ENCODE measurements at regions not wholly inside any gene's neighbourhood (a gene's known extent, or its start where the extent isn't known, plus 50 kb on each side); places are given as distances from the start of the nearest gene placed in this dataset.

DNA sequence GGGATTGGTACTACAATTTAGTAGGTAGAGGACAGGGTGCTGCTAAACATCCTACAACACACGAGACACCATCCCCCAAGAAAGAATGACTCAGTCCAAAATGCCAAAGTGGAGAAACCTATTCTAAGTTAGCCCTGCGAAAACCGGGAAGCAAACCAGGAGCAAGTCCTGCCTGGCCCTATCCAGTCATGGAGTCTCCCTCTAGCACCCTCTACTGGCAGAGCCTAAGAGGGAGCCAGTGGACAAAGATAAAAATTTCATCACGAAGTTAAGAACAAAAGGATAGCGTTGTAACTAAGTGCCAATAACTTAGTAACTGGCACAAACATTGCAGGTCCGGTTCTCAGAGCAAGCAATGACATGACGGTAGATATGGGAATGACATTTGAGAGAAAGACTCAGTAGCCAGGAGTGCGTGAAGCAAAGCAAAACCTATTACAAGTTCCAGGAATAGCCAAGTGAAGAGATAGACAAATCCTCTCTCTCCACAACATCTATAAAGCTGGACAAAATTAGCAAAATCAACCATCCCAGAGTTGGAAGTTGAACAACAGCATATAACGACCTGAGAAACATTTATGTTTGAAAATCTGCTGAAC, 383.5 kb downstream of the OMA1 start:
- intact Hi-C loops (cut with DNase I): loop anchor here in 6 of 10 donors (2.0 to 10.0 kb wide), 6 partner anchors 382 to 1331 kb away; partner anchors contain the start of genes DAB1 (in 2 of the 6) and OMA1 (in 1 of the 6)
- DNase-seq: peak in 4 of 5 donors; percentile 64 to 77 (median 64)
- no peak for TF ChIP-seq POLR2A (IDR thresholded peaks at IDR 0.05)
- TF ChIP-seq, protein P1, sequence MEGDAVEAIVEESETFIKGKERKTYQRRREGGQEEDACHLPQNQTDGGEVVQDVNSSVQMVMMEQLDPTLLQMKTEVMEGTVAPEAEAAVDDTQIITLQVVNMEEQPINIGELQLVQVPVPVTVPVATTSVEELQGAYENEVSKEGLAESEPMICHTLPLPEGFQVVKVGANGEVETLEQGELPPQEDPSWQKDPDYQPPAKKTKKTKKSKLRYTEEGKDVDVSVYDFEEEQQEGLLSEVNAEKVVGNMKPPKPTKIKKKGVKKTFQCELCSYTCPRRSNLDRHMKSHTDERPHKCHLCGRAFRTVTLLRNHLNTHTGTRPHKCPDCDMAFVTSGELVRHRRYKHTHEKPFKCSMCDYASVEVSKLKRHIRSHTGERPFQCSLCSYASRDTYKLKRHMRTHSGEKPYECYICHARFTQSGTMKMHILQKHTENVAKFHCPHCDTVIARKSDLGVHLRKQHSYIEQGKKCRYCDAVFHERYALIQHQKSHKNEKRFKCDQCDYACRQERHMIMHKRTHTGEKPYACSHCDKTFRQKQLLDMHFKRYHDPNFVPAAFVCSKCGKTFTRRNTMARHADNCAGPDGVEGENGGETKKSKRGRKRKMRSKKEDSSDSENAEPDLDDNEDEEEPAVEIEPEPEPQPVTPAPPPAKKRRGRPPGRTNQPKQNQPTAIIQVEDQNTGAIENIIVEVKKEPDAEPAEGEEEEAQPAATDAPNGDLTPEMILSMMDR (IDR thresholded peaks at IDR 0.05): peak; percentile 77 to 92 (median 86)
- H3K27me3 ChIP-seq: no peaks in the 10 kb centered on the region
- WGBS, 4 donors: 9 to 16% (median 12%) methylated on average over 9 of the region's 9 CpGs
- peaks cover 0 to 9% (median 0%) of the 10 kb centered on the region in 12 donors for H3K9me3 ChIP-seq
- peak; percentile 71 to 95 (median 91) for ATAC-seq
- peak overlapping the region in 2 of 12 donors; percentile 25 to 46 for H3K27ac ChIP-seq
- no peaks in the 10 kb centered on the region for H3K36me3 ChIP-seq
- peaks cover 0 to 6% (median 1%) of the 10 kb centered on the region in 12 donors for H3K4me1 ChIP-seq
- H3K4me3 ChIP-seq: no peak overlapping the region

DNA sequence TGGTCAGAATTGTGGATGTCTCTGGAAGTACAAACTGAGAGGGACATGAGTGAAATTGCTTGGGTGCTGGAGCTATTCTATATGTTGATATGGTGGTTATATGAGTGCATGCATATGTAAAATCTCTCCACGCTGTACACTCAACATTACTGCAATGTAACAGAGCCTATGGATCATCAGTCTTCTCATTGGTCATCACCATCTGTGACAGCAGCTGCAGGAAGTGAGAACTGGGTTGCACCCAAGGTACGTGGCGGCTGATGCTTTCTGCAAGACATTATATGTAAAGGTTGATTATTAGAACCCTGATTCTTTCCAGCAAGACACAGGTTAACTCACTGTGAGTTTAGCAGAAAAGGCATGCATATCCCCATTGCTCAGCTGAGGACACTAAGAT, 387.1 kb downstream of the OMA1 start:
- Histone ChIP-seq H3K27me3 (no peaks in the 10 kb centered on the region), H3K4me3 (no peak overlapping the region), H3K27ac (no peak overlapping the region), H3K36me3 (no peaks in the 10 kb centered on the region), H3K4me1 (peaks cover 0 to 29% (median 3%) of the 10 kb centered on the region in 12 donors), H3K9me3 (no peaks in the 10 kb centered on the region)
- no peak for DNase-seq
- TF ChIP-seq POLR2A (IDR thresholded peaks at IDR 0.05): no peak
- TF ChIP-seq, protein P1 (IDR thresholded peaks at IDR 0.05): no peak
- no peak for ATAC-seq
- intact Hi-C loops (cut with DNase I): loop anchor here in 3 of 10 donors (5.0 to 10.0 kb wide), 3 partner anchors 85 to 737 kb away; partner anchors contain the start of gene DAB1 (in 3 of the 3)
- WGBS, 4 donors: 85 to 92% (median 87%) methylated on average over 3 of the region's 3 CpGs

DNA sequence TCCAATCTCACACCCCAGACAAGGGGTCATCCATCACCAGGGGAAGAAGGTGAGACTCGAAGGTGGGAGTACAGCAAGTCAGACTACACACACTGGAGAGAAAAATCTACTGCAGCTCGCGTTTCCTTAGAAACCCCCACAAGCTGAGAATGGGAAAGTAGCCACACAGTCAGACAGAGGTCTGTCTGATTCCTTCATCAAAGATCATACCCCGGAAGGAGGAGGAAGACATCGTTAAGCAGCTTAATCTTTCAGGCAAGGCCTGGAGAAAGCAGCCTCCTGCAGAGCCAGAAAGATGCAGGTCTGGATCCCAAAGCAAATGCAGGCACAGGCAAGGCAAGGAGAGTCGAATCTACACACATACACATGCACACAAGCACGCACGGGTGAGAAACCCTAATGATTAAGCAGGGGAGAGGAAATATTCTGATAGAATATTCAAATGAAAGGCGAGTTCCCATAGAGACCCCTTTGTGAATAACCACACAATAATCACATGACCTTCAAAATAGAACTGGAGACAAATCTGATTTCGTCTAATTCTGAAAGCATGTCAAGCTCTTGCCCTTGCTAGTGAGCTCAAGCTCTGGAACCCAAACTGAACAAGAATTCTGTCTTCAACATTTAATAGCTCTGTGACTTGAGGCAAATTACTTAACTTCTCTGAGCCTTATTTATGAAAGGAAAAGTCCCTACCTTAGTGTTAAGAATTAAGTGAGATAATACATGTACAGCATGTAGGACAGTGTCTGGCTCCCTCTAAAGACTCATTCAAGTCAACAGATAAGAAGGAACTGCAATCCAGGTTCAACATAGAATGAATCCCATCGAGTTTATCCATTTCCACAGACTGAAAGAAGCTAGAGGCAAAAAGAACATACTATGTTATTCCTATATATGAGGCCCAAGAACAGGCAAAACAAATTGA, 387.8 kb downstream of the OMA1 start:
- H3K27me3 ChIP-seq: no peaks in the 10 kb centered on the region
- H3K36me3 ChIP-seq: no peaks in the 10 kb centered on the region
- WGBS, 4 donors: 65 to 72% (median 66%) methylated on average over 11 of the region's 11 CpGs
- H3K9me3 ChIP-seq: no peaks in the 10 kb centered on the region
- peaks cover 0 to 29% (median 3%) of the 10 kb centered on the region in 12 donors for H3K4me1 ChIP-seq
- DNase-seq (no peak), ATAC-seq (no peak)
- intact Hi-C loops (cut with DNase I): loop anchor here in 3 of 10 donors (5.0 to 10.0 kb wide), 3 partner anchors 84 to 736 kb away; partner anchors contain the start of gene DAB1 (in 3 of the 3)
- no peak overlapping the region for H3K27ac ChIP-seq
- H3K4me3 ChIP-seq: no peak overlapping the region
- TF ChIP-seq POLR2A (IDR thresholded peaks at IDR 0.05): no peak
- TF ChIP-seq, protein P1 (IDR thresholded peaks at IDR 0.05): no peak

DNA sequence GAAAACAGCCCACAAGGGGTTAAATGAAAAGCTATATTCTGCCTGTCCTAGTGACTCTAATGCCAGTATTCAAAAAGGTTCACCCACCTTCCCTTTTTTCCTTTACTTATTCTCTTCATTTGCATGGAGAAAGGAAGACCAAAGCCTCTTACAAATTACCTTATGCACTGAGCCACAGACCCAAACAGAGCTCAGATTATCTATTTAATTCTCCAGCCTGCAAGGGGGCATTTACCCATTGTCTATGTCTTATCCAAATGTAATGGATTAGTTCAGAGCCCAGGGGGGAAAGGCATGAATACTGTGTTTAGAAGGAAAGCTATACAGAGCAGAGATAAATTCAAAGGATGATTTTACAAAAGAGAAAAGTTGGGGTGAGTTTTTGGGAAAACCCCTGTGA, 388.5 kb downstream of the OMA1 start:
- intact Hi-C loops (cut with DNase I): loop anchor here in 3 of 10 donors (5.0 to 10.0 kb wide), 3 partner anchors 83 to 736 kb away; partner anchors contain the start of gene DAB1 (in 3 of the 3)
- Histone ChIP-seq H3K27ac (no peak overlapping the region), H3K4me3 (no peak overlapping the region), H3K27me3 (no peaks in the 10 kb centered on the region), H3K36me3 (no peaks in the 10 kb centered on the region), H3K4me1 (peaks cover 0 to 24% (median 1%) of the 10 kb centered on the region in 12 donors), H3K9me3 (no peaks in the 10 kb centered on the region)
- no peak for TF ChIP-seq POLR2A (IDR thresholded peaks at IDR 0.05)
- TF ChIP-seq, protein P1 (IDR thresholded peaks at IDR 0.05): no peak
- ATAC-seq (no peak), DNase-seq (no peak)
